Activated naive CD4-positive, alpha-beta T cell treated with anti-CD3 and anti-CD28 coated beads, Interleukin-2, amount 10 ng/mL, durations not matched to agents 7 days and 5 days (primary cell): ENCODE measurements at regions not wholly inside any gene's neighbourhood (a gene's known extent, or its start where the extent isn't known, plus 50 kb on each side); places are given as distances from the start of the nearest gene placed in this dataset.
"Not testable (repeated sequence)": the region's sequence is repeated elsewhere in the genome, so short reads cannot be mapped to it uniquely, and the experiment has no call there.

Source experiments
- CTCF ChIA-PET: fragments of 350-600 bp; sonication (Branson Sonifier 250); formaldehyde crosslinking; loops from one replicate; lab custom pipeline; 2021; ENCODE audit warnings: antibody characterized with exemption; lab: Charles Lee
- DNase-seq: peaks from one replicate; pipeline ENCODE4 v3.0.0-alpha.2; 2020
- H3K27ac Mint-ChIP-seq: one replicate; pipeline ENCODE4 v1.8.0; 2021; ENCODE audit warnings: mild to moderate bottlenecking, moderate library complexity, mixed read lengths
- H3K27me3 Mint-ChIP-seq: one replicate; pipeline ENCODE4 v1.8.0; 2021; ENCODE audit warnings: mild to moderate bottlenecking, mixed read lengths
- H3K36me3 Mint-ChIP-seq: one replicate; pipeline ENCODE4 v1.8.0; 2021; ENCODE audit warnings: mixed read lengths
- H3K4me1 Mint-ChIP-seq: one replicate; pipeline ENCODE4 v1.8.0; 2021; ENCODE audit warnings: mixed read lengths
- H3K4me3 Mint-ChIP-seq: one replicate; pipeline ENCODE4 v1.8.0; 2021; ENCODE audit warnings: mild to moderate bottlenecking, moderate library complexity, mixed read lengths
- H3K9me3 Mint-ChIP-seq: one replicate; pipeline ENCODE4 v1.8.0; 2021; ENCODE audit warnings: mixed read lengths

GRCh38 chr1:149279512-149279911 is 176.2 kb upstream of the NBPF9 start:
- CTCF ChIA-PET, H3K27ac Mint-ChIP-seq, H3K4me1 Mint-ChIP-seq, H3K9me3 Mint-ChIP-seq, H3K27me3 Mint-ChIP-seq, H3K36me3 Mint-ChIP-seq, DNase-seq, H3K4me3 Mint-ChIP-seq: not testable (repeated sequence)

GRCh38 chr1:149284773-149285172 is 181.4 kb upstream of the NBPF9 start:
- CTCF ChIA-PET, H3K27ac Mint-ChIP-seq, H3K27me3 Mint-ChIP-seq, H3K4me1 Mint-ChIP-seq, DNase-seq, H3K4me3 Mint-ChIP-seq, H3K36me3 Mint-ChIP-seq, H3K9me3 Mint-ChIP-seq: not testable (repeated sequence)

GRCh38 chr1:149285205-149285604 is 181.9 kb upstream of the NBPF9 start:
- H3K27me3 Mint-ChIP-seq, H3K27ac Mint-ChIP-seq, H3K4me3 Mint-ChIP-seq, H3K9me3 Mint-ChIP-seq, H3K4me1 Mint-ChIP-seq, DNase-seq, CTCF ChIA-PET, H3K36me3 Mint-ChIP-seq: not testable (repeated sequence)

- H3K9me3 Mint-ChIP-seq, H3K27me3 Mint-ChIP-seq, CTCF ChIA-PET, H3K27ac Mint-ChIP-seq, H3K36me3 Mint-ChIP-seq, H3K4me1 Mint-ChIP-seq: not testable (repeated sequence)
- peak overlapping the region; percentile 74 for H3K4me3 Mint-ChIP-seq
- peak; percentile 62 for DNase-seq
These were observed 182.3 kb upstream of the NBPF9 start for GRCh38 chr1:149285638-149286037.

- H3K27ac Mint-ChIP-seq, H3K4me1 Mint-ChIP-seq, H3K27me3 Mint-ChIP-seq, H3K9me3 Mint-ChIP-seq, H3K4me3 Mint-ChIP-seq, CTCF ChIA-PET, H3K36me3 Mint-ChIP-seq, DNase-seq: not testable (repeated sequence)
These were observed 185.2 kb upstream of the NBPF9 start for GRCh38 chr1:149288580-149288979.

- H3K27ac Mint-ChIP-seq, DNase-seq, H3K27me3 Mint-ChIP-seq, H3K4me1 Mint-ChIP-seq, H3K9me3 Mint-ChIP-seq, H3K4me3 Mint-ChIP-seq, H3K36me3 Mint-ChIP-seq, CTCF ChIA-PET: not testable (repeated sequence)
These were observed 174.2 kb upstream of the NBPF19 start for GRCh38 chr1:149300478-149301218.

GRCh38 chr1:149301282-149301681 is 173.6 kb upstream of the NBPF19 start:
- H3K4me1 Mint-ChIP-seq, H3K9me3 Mint-ChIP-seq, H3K36me3 Mint-ChIP-seq, DNase-seq, H3K27me3 Mint-ChIP-seq, CTCF ChIA-PET, H3K27ac Mint-ChIP-seq, H3K4me3 Mint-ChIP-seq: not testable (repeated sequence)

- not testable (repeated sequence) for H3K4me3 Mint-ChIP-seq, H3K27me3 Mint-ChIP-seq
These were observed 170.0 kb upstream of the NBPF19 start for GRCh38 chr1:149304796-149305195.

GRCh38 chr1:149307640-149308039 is 167.2 kb upstream of the NBPF19 start:
- H3K27me3 Mint-ChIP-seq, DNase-seq, H3K4me3 Mint-ChIP-seq, H3K4me1 Mint-ChIP-seq, H3K27ac Mint-ChIP-seq, CTCF ChIA-PET, H3K9me3 Mint-ChIP-seq, H3K36me3 Mint-ChIP-seq: not testable (repeated sequence)

More at GRCh38 chr1:149304796-149305195, 170.0 kb upstream of the NBPF19 start:
- H3K9me3 Mint-ChIP-seq, CTCF ChIA-PET, H3K27ac Mint-ChIP-seq, DNase-seq, H3K4me1 Mint-ChIP-seq, H3K36me3 Mint-ChIP-seq: not testable (repeated sequence)

GRCh38 chr1:149314921-149315320 is 159.9 kb upstream of the NBPF19 start:
- not testable (repeated sequence) for H3K4me3 Mint-ChIP-seq, H3K27ac Mint-ChIP-seq

GRCh38 chr1:149320971-149321731 is 153.7 kb upstream of the NBPF19 start:
- H3K27me3 Mint-ChIP-seq, H3K36me3 Mint-ChIP-seq, H3K4me3 Mint-ChIP-seq, DNase-seq, H3K27ac Mint-ChIP-seq, CTCF ChIA-PET, H3K9me3 Mint-ChIP-seq, H3K4me1 Mint-ChIP-seq: not testable (repeated sequence)

More at GRCh38 chr1:149314921-149315320, 159.9 kb upstream of the NBPF19 start:
- H3K4me1 Mint-ChIP-seq, DNase-seq, CTCF ChIA-PET, H3K27me3 Mint-ChIP-seq, H3K9me3 Mint-ChIP-seq, H3K36me3 Mint-ChIP-seq: not testable (repeated sequence)

GRCh38 chr1:149321732-149322016 is 153.2 kb upstream of the NBPF19 start:
- H3K4me1 Mint-ChIP-seq, H3K36me3 Mint-ChIP-seq, CTCF ChIA-PET, H3K4me3 Mint-ChIP-seq, H3K9me3 Mint-ChIP-seq, H3K27me3 Mint-ChIP-seq, DNase-seq, H3K27ac Mint-ChIP-seq: not testable (repeated sequence)

- H3K36me3 Mint-ChIP-seq, CTCF ChIA-PET, H3K4me3 Mint-ChIP-seq, H3K27me3 Mint-ChIP-seq, H3K27ac Mint-ChIP-seq, DNase-seq, H3K4me1 Mint-ChIP-seq, H3K9me3 Mint-ChIP-seq: not testable (repeated sequence)
These were observed 144.8 kb upstream of the NBPF19 start for GRCh38 chr1:149330081-149330335.

GRCh38 chr1:149336082-149336481 is 138.8 kb upstream of the NBPF19 start:
- CTCF ChIA-PET, H3K27ac Mint-ChIP-seq, H3K4me1 Mint-ChIP-seq, DNase-seq, H3K36me3 Mint-ChIP-seq, H3K9me3 Mint-ChIP-seq, H3K4me3 Mint-ChIP-seq, H3K27me3 Mint-ChIP-seq: not testable (repeated sequence)

- CTCF ChIA-PET, H3K27me3 Mint-ChIP-seq, H3K4me3 Mint-ChIP-seq, H3K9me3 Mint-ChIP-seq, DNase-seq, H3K27ac Mint-ChIP-seq, H3K36me3 Mint-ChIP-seq, H3K4me1 Mint-ChIP-seq: not testable (repeated sequence)
These were observed 136.6 kb upstream of the NBPF19 start for GRCh38 chr1:149338221-149338691.
